HFF-Myc (cell line): ENCODE measurements at regions not wholly inside any gene's neighbourhood (a gene's known extent, or its start where the extent isn't known, plus 50 kb on each side); places are given as distances from the start of the nearest gene placed in this dataset.

ENCODE experiments used
- DNase-seq: peaks from one replicate; pipeline ENCODE4 v3.0.0-alpha.2; 2011; ENCODE audit warnings: low read depth; ENCODE audit errors: extremely low read depth
- H3K4me3 ChIP-seq: replicated peaks from 2 replicates; pipeline ENCODE4 v1.5.1; 2011; ENCODE audit warnings: low read depth, mild to moderate bottlenecking, control low read depth, low read length
- TF ChIP-seq, protein P1 (sequence below): IDR thresholded peaks from 2 replicates; pipeline ENCODE4 v1.5.1; 2012; ENCODE audit warnings: mild to moderate bottlenecking, low read depth, low read length, control low read depth; ENCODE audit errors: missing control alignments

- H3K4me3 ChIP-seq, result no peak overlapping the region
- TF ChIP-seq, protein P1, sequence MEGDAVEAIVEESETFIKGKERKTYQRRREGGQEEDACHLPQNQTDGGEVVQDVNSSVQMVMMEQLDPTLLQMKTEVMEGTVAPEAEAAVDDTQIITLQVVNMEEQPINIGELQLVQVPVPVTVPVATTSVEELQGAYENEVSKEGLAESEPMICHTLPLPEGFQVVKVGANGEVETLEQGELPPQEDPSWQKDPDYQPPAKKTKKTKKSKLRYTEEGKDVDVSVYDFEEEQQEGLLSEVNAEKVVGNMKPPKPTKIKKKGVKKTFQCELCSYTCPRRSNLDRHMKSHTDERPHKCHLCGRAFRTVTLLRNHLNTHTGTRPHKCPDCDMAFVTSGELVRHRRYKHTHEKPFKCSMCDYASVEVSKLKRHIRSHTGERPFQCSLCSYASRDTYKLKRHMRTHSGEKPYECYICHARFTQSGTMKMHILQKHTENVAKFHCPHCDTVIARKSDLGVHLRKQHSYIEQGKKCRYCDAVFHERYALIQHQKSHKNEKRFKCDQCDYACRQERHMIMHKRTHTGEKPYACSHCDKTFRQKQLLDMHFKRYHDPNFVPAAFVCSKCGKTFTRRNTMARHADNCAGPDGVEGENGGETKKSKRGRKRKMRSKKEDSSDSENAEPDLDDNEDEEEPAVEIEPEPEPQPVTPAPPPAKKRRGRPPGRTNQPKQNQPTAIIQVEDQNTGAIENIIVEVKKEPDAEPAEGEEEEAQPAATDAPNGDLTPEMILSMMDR, result no peak
- peak; percentile 3 for DNase-seq
Observed at GRCh38 chr1:168972887-168973286, 133.6 kb upstream of the ATP1B1 start.

DNA sequence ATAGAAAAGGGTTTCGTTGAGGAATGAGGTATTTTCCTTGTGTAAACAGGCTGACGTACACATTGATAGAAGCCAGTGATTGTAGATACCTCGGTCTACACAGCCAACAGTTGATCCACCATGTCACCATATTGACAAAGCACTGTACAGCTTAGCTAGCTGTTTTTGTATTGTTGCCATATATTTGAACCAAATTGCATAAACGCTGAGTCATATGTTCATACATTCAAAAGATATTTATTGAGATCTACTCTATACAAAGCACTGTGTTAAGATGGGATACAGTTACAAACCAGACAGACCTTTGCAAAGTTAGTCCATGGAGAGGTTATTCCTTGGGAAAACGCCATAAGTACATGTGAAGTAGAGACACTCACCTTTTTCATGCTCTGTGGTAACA is 132.4 kb upstream of the ATP1B1 start:
- DNase-seq, result no peak
- TF ChIP-seq, protein P1, result no peak

DNA sequence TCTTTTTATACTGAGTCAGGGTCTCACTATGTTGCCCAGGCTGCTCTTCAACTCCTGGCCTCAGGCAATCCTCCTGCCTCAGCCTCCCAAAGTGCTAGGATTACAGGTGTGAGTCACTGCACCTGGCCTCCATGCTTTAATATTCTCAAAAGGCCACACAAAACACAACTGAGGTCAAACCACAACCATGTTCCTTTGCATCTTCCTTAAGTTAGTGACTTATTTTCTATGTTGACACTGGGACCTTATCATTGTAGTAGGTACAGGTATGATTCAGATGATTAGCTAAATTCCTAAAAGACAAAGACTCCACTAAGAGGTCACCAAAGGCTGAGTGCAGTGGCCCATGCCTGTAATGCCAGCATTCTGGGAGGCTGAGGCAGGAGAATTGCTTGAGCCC is 131.9 kb upstream of the ATP1B1 start:
- no peak overlapping the region for H3K4me3 ChIP-seq
- TF ChIP-seq, protein P1, result no peak

More for the DNA sequence above, 132.4 kb upstream of the ATP1B1 start:
- no peak overlapping the region for H3K4me3 ChIP-seq

GRCh38 chr1:168976267-168976666 is 130.2 kb upstream of the ATP1B1 start:
- no peak overlapping the region for H3K4me3 ChIP-seq
- DNase-seq, result no peak
- TF ChIP-seq, protein P1, result no peak

More for the DNA sequence above, 131.9 kb upstream of the ATP1B1 start:
- DNase-seq, result no peak

DNA sequence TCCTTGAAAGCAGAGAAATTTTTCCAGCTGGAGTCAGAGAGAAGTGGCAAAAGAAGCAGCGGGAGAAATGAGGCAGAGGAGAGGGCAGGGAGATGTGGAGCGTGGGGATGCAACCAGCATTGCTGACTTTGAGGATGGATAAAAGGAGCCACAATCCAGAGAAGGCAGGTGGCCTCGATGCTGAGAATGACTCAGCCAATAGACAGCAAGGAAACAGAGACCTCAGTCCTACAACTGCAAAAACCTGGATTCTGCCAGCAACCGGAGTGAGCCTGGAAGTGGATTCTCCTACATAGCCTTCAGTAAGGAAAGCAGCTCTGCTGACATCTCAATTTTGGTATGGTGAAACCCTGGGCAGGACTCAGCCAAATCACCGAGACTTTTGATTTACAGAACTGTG is 128.9 kb upstream of the ATP1B1 start:
- no peak for DNase-seq
- no peak overlapping the region for H3K4me3 ChIP-seq
- TF ChIP-seq, protein P1, result no peak

DNA sequence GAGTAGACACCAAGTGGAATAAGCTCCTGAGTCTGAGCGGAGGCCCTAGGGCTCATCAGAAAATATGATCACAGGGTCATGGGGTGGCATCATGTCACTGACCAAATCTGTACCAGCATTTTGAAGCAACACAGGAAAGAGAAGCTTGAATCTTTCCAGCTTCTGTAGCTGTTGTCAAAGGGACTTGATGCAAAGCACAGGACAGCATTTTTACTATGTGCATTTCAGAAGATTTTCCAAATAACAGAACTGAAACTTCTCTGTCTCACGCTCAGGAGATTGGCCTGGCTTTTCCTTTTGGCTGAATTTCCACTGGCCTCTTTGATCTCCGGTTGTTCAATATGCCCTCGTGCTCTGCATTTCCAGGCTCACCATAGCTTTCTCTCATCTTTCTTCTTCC is 127.2 kb upstream of the ATP1B1 start:
- TF ChIP-seq, protein P1, result no peak
- H3K4me3 ChIP-seq, result no peak overlapping the region
- DNase-seq, result no peak

- H3K4me3 ChIP-seq, result no peak overlapping the region
- DNase-seq, result no peak
- TF ChIP-seq, protein P1, result no peak
Observed at GRCh38 chr1:168980180-168980579, 126.3 kb upstream of the ATP1B1 start.
